ENCODE measurements at regions not wholly inside any gene's neighbourhood (a gene's known extent, or its start where the extent isn't known, plus 50 kb on each side); places are given as distances from the start of the nearest gene placed in this dataset.

GRCh38 chr5:145110834-145111233 is 724.3 kb downstream of the PRELID2 start:
- H3K4me2 ChIP-seq (ENCODE audit: low read depth, low read length, poor library complexity, severe bottlenecking): no peak overlapping the region
- no peaks in the 10 kb centered on the region for H3F3A ChIP-seq (ENCODE audit: low read depth)
- H3K9me2 ChIP-seq (replicated peaks; ENCODE audit: low read depth, low read length): no peaks in the 10 kb centered on the region
- no peaks in the 10 kb centered on the region for H3K79me2 ChIP-seq (ENCODE audit: insufficient read depth, low read length)
- no peaks in the 10 kb centered on the region for H3K27me3 ChIP-seq (ENCODE audit: insufficient read depth, low read length, poor library complexity, severe bottlenecking)
- no peak overlapping the region for H2AFZ ChIP-seq (ENCODE audit: low read length)
- H3K4me3 ChIP-seq (ENCODE audit: low read length, poor library complexity, severe bottlenecking): no peak overlapping the region
- H3K9me3 ChIP-seq (ENCODE audit: insufficient read depth, low read depth, low read length): no peaks in the 10 kb centered on the region
- H4K20me1 ChIP-seq (ENCODE audit: insufficient read depth, low read length, poor library complexity, severe bottlenecking): no peaks in the 10 kb centered on the region
- H3K36me3 ChIP-seq (ENCODE audit: insufficient read depth, low read length): no peaks in the 10 kb centered on the region
- H3K9ac ChIP-seq (ENCODE audit: low read depth, low read length, poor library complexity, severe bottlenecking): no peak overlapping the region
- H3K4me1 ChIP-seq (ENCODE audit: insufficient read depth, low read length, poor library complexity, severe bottlenecking): no peaks in the 10 kb centered on the region
- no peak for TF ChIP-seq EZH2phosphoT487 (IDR thresholded peaks at IDR 0.05; ENCODE audit: borderline replicate concordance)
- TF ChIP-seq, protein P1, sequence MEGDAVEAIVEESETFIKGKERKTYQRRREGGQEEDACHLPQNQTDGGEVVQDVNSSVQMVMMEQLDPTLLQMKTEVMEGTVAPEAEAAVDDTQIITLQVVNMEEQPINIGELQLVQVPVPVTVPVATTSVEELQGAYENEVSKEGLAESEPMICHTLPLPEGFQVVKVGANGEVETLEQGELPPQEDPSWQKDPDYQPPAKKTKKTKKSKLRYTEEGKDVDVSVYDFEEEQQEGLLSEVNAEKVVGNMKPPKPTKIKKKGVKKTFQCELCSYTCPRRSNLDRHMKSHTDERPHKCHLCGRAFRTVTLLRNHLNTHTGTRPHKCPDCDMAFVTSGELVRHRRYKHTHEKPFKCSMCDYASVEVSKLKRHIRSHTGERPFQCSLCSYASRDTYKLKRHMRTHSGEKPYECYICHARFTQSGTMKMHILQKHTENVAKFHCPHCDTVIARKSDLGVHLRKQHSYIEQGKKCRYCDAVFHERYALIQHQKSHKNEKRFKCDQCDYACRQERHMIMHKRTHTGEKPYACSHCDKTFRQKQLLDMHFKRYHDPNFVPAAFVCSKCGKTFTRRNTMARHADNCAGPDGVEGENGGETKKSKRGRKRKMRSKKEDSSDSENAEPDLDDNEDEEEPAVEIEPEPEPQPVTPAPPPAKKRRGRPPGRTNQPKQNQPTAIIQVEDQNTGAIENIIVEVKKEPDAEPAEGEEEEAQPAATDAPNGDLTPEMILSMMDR (conservative IDR thresholded peaks at IDR 0.05; ENCODE audit: low read length): no peak

GRCh38 chr5:145110181-145110580 is 725.0 kb downstream of the PRELID2 start:
- no peaks in the 10 kb centered on the region for H4K20me1 ChIP-seq (ENCODE audit: insufficient read depth, low read length, poor library complexity, severe bottlenecking)
- H2AFZ ChIP-seq (ENCODE audit: low read length): no peak overlapping the region
- TF ChIP-seq, protein P1 (conservative IDR thresholded peaks at IDR 0.05; ENCODE audit: low read length): no peak
- no peak for TF ChIP-seq EZH2phosphoT487 (IDR thresholded peaks at IDR 0.05; ENCODE audit: borderline replicate concordance)
- no peak overlapping the region for H3K4me2 ChIP-seq (ENCODE audit: low read depth, low read length, poor library complexity, severe bottlenecking)
- no peaks in the 10 kb centered on the region for H3K79me2 ChIP-seq (ENCODE audit: insufficient read depth, low read length)
- H3K9me2 ChIP-seq (replicated peaks; ENCODE audit: low read depth, low read length): no peaks in the 10 kb centered on the region
- no peak overlapping the region for H3K9ac ChIP-seq (ENCODE audit: low read depth, low read length, poor library complexity, severe bottlenecking)
- no peaks in the 10 kb centered on the region for H3K4me1 ChIP-seq (ENCODE audit: insufficient read depth, low read length, poor library complexity, severe bottlenecking)
- no peaks in the 10 kb centered on the region for H3K36me3 ChIP-seq (ENCODE audit: insufficient read depth, low read length)
- H3F3A ChIP-seq (ENCODE audit: low read depth): no peaks in the 10 kb centered on the region
- H3K9me3 ChIP-seq (ENCODE audit: insufficient read depth, low read depth, low read length): no peaks in the 10 kb centered on the region
- H3K27me3 ChIP-seq (ENCODE audit: insufficient read depth, low read length, poor library complexity, severe bottlenecking): no peaks in the 10 kb centered on the region
- no peak overlapping the region for H3K4me3 ChIP-seq (ENCODE audit: low read length, poor library complexity, severe bottlenecking)

DNA sequence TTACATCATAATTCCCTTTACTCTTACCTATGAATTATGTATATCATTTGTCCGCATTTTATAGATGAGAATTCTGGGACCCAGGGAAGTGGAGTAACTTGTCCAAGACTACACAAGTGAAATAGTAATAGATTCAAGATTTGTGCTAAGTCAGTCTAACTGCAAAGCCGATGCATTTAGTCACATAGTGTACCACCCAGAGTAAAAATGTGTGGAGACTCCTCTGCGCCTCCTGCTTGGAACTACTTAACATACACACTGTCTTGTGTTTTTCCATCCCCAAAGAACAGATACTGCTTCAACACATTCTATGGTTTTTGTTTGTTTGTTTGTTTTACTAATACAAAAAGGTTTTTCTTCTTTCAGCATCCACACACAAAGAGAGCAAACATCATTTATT is 729.8 kb downstream of the PRELID2 start:
- H3K4me3 ChIP-seq (ENCODE audit: low read length, poor library complexity, severe bottlenecking): no peak overlapping the region
- H3K9me3 ChIP-seq (ENCODE audit: insufficient read depth, low read depth, low read length): no peaks in the 10 kb centered on the region
- H3K27me3 ChIP-seq (ENCODE audit: insufficient read depth, low read length, poor library complexity, severe bottlenecking): no peaks in the 10 kb centered on the region
- H3K79me2 ChIP-seq (ENCODE audit: insufficient read depth, low read length): no peaks in the 10 kb centered on the region
- H3K9me2 ChIP-seq (replicated peaks; ENCODE audit: low read depth, low read length): no peaks in the 10 kb centered on the region
- no peak overlapping the region for H3K4me2 ChIP-seq (ENCODE audit: low read depth, low read length, poor library complexity, severe bottlenecking)
- no peak overlapping the region for H3K9ac ChIP-seq (ENCODE audit: low read depth, low read length, poor library complexity, severe bottlenecking)
- H4K20me1 ChIP-seq (ENCODE audit: insufficient read depth, low read length, poor library complexity, severe bottlenecking): no peaks in the 10 kb centered on the region
- TF ChIP-seq EZH2phosphoT487 (IDR thresholded peaks at IDR 0.05; ENCODE audit: borderline replicate concordance): no peak
- TF ChIP-seq, protein P1 (conservative IDR thresholded peaks at IDR 0.05; ENCODE audit: low read length): no peak
- H2AFZ ChIP-seq (ENCODE audit: low read length): no peak overlapping the region
- no peaks in the 10 kb centered on the region for H3F3A ChIP-seq (ENCODE audit: low read depth)
- no peaks in the 10 kb centered on the region for H3K36me3 ChIP-seq (ENCODE audit: insufficient read depth, low read length)
- H3K4me1 ChIP-seq (ENCODE audit: insufficient read depth, low read length, poor library complexity, severe bottlenecking): no peaks in the 10 kb centered on the region
